Motor neuron (in vitro differentiated cells): ENCODE measurements at regions not wholly inside any gene's neighbourhood (a gene's known extent, or its start where the extent isn't known, plus 50 kb on each side); places are given as distances from the start of the nearest gene placed in this dataset.

Source experiments
- ATAC-seq, 8 experiments: fragments of 200-7000 bp; cut with Tn5 transposase; replicated peaks in 6 of 8; 2 replicates each; pipeline ENCODE4 v1.8.0; 2021; ENCODE audit warnings: mild to moderate bottlenecking in 8 of 8, moderate library complexity in 8 of 8
- H3K27ac ChIP-seq, 2 donors: fragments of 250-450 bp; sonication (Bioruptor Pico); 2 replicates each; pipeline ENCODE4 v1.9.0; 2021; ENCODE audit warnings: antibody characterized with exemption in 2 of 2, mild to moderate bottlenecking in 2 of 2, moderate library complexity in 1 of 2
- H3K4me1 ChIP-seq, 2 donors: fragments of 250-450 bp; sonication (Bioruptor Pico); replicated peaks in 1 of 2; 2 replicates each; pipeline ENCODE4 v1.6.1; 2021; ENCODE audit warnings: antibody characterized with exemption in 2 of 2, mild to moderate bottlenecking in 2 of 2, moderate library complexity in 1 of 2
- H3K4me3 ChIP-seq, 5 donors: fragments of 250-450 bp; sonication (Bioruptor Pico); 2 replicates each; pipeline ENCODE4 v1.9.0; 2021; ENCODE audit warnings: antibody characterized with exemption in 5 of 5, mild to moderate bottlenecking in 5 of 5, moderate library complexity in 4 of 5
- WGBS, 10 experiments: fragments of 450-650 bp; shearing (Covaris generic); methylation state at CpG; one replicate each; pipeline ENCODE4 v1.0.0; 2022; 5-methylcytosine and 5-hydroxymethylcytosine counted together
- in situ Hi-C, 9 experiments: fragments of 400-800 bp; cut with MboI; loops; one replicate each; pipeline ENCODE4 v1.15.0; 2021; ENCODE audit warnings: low sequenced_read_pairs in 9 of 9, low pct_unique_long_range_greater_than_20kb in 2 of 9; ENCODE audit not compliant: unreplicated experiment in 9 of 9

- WGBS, 10 experiments: 20 to 100% (median 76%) methylated on average over 1 to 4 of the region's 4 CpGs; no CpG with 5 or more reads in 4 of the 10 experiments
- Histone ChIP-seq H3K27ac (no peak overlapping the region), H3K4me3 (no peak overlapping the region), H3K4me1 (no peaks in the 10 kb centered on the region)
- ATAC-seq: no peak
- in situ Hi-C loops: no loop called here
Observed at GRCh38 chr3:124611520-124611919, 118.7 kb upstream of the UMPS start.

- Histone ChIP-seq H3K4me3 (no peak overlapping the region), H3K4me1 (no peaks in the 10 kb centered on the region), H3K27ac (no peak overlapping the region)
- WGBS, 10 experiments: 20 to 100% (median 82%) methylated on average over 1 of the region's 1 CpG; no CpG with 5 or more reads in 2 of the 10 experiments
- in situ Hi-C loops: no loop called here
- no peak for ATAC-seq
Observed at GRCh38 chr3:124615896-124616543, 114.2 kb upstream of the UMPS start.

GRCh38 chr3:124617177-124617576, 113.1 kb upstream of the UMPS start:
- Histone ChIP-seq H3K27ac (no peak overlapping the region), H3K4me3 (no peak overlapping the region), H3K4me1 (no peaks in the 10 kb centered on the region)
- in situ Hi-C loops: no loop called here
- 0 to 80% (median 50%) methylated on average over 1 of the region's 1 CpG; no CpG with 5 or more reads in 1 of the 10 experiments for WGBS, 10 experiments
- no peak for ATAC-seq

GRCh38 chr3:124619887-124620599, 110.2 kb upstream of the UMPS start:
- WGBS, 10 experiments: 48 to 100% (median 93%) methylated on average over 2 to 4 of the region's 4 CpGs
- Histone ChIP-seq H3K4me3 (no peak overlapping the region), H3K4me1 (no peaks in the 10 kb centered on the region), H3K27ac (no peak overlapping the region)
- ATAC-seq: no peak
- in situ Hi-C loops: no loop called here

- no peak overlapping the region for H3K27ac ChIP-seq
- WGBS, 10 experiments: 31 to 100% (median 70%) methylated on average over 1 to 6 of the region's 6 CpGs; no CpG with 5 or more reads in 2 of the 10 experiments
- no peak overlapping the region for H3K4me3 ChIP-seq
- peak in 2 of 8 experiments; percentile 93 to 99 for ATAC-seq
- in situ Hi-C loops: no loop called here
- no peaks in the 10 kb centered on the region for H3K4me1 ChIP-seq
Observed at GRCh38 chr3:124620600-124621063, 109.6 kb upstream of the UMPS start.

- H3K4me3 ChIP-seq: no peak overlapping the region
- in situ Hi-C loops: no loop called here
- H3K4me1 ChIP-seq: no peaks in the 10 kb centered on the region
- ATAC-seq: peak in 1 of 8 experiments; percentile 22
- no peak overlapping the region for H3K27ac ChIP-seq
- 42 to 100% (median 67%) methylated on average over 1 to 3 of the region's 3 CpGs; no CpG with 5 or more reads in 2 of the 10 experiments for WGBS, 10 experiments
Observed at GRCh38 chr3:124621498-124621897, 108.8 kb upstream of the UMPS start.

- Histone ChIP-seq H3K27ac (no peak overlapping the region), H3K4me1 (peaks cover 11 to 12% of the 10 kb centered on the region in 2 donors), H3K4me3 (no peak overlapping the region)
- in situ Hi-C loops: no loop called here
- ATAC-seq: no peak
Observed at GRCh38 chr3:124625074-124625473, 105.2 kb upstream of the UMPS start.

GRCh38 chr3:124627501-124627908, 102.7 kb upstream of the UMPS start:
- H3K4me1 ChIP-seq: peaks cover 11 to 14% of the 10 kb centered on the region in 2 donors
- ATAC-seq: no peak
- H3K27ac ChIP-seq: no peak overlapping the region
- in situ Hi-C loops: no loop called here
- WGBS, 10 experiments: 58 to 100% (median 70%) methylated on average over 1 to 6 of the region's 6 CpGs; no CpG with 5 or more reads in 1 of the 10 experiments
- H3K4me3 ChIP-seq: no peak overlapping the region

- Histone ChIP-seq H3K4me3 (no peak overlapping the region), H3K4me1 (peaks cover 11 to 14% of the 10 kb centered on the region in 2 donors), H3K27ac (no peak overlapping the region)
- ATAC-seq: no peak
- 42 to 88% (median 71%) methylated on average over 2 to 4 of the region's 4 CpGs; no CpG with 5 or more reads in 3 of the 10 experiments for WGBS, 10 experiments
- in situ Hi-C loops: no loop called here
Observed at GRCh38 chr3:124628863-124629262, 101.4 kb upstream of the UMPS start.

- in situ Hi-C loops: no loop called here
- peak in 5 of 8 experiments; percentile 32 to 77 (median 54) for ATAC-seq
- Histone ChIP-seq H3K4me3 (no peak overlapping the region), H3K4me1 (peaks cover 11 to 14% of the 10 kb centered on the region in 2 donors), H3K27ac (no peak overlapping the region)
- WGBS, 10 experiments: 50 to 96% (median 73%) methylated on average over 1 to 2 of the region's 2 CpGs
Observed at GRCh38 chr3:124629497-124629896, 100.8 kb upstream of the UMPS start.

- no peak for ATAC-seq
- in situ Hi-C loops: no loop called here
Observed at GRCh38 chr3:124630960-124631359, 99.3 kb upstream of the UMPS start.

GRCh38 chr3:124631727-124632126, 98.5 kb upstream of the UMPS start:
- H3K27ac ChIP-seq: no peak overlapping the region
- H3K4me1 ChIP-seq: peaks cover 11 to 14% of the 10 kb centered on the region in 2 donors
- in situ Hi-C loops: no loop called here
- H3K4me3 ChIP-seq: no peak overlapping the region
- ATAC-seq: no peak
- WGBS, 10 experiments: 60 to 100% (median 100%) methylated on average over 1 to 5 of the region's 5 CpGs; no CpG with 5 or more reads in 3 of the 10 experiments

More at GRCh38 chr3:124630960-124631359, 99.3 kb upstream of the UMPS start:
- Histone ChIP-seq H3K27ac (no peak overlapping the region), H3K4me3 (no peak overlapping the region), H3K4me1 (peaks cover 11 to 14% of the 10 kb centered on the region in 2 donors)
- WGBS, 10 experiments: 40 to 96% (median 88%) methylated on average over 1 to 5 of the region's 5 CpGs

GRCh38 chr3:124632566-124633140, 97.6 kb upstream of the UMPS start:
- Histone ChIP-seq H3K27ac (no peak overlapping the region), H3K4me1 (peaks cover 11 to 14% of the 10 kb centered on the region in 2 donors), H3K4me3 (no peak overlapping the region)
- in situ Hi-C loops: no loop called here
- WGBS, 10 experiments: 87 to 100% (median 96%) methylated on average over 1 to 6 of the region's 7 CpGs; no CpG with 5 or more reads in 5 of the 10 experiments
- no peak for ATAC-seq
